H9 (cell line): ENCODE measurements at regions not wholly inside any gene's neighbourhood (a gene's known extent, or its start where the extent isn't known, plus 50 kb on each side); places are given as distances from the start of the nearest gene placed in this dataset.

ENCODE experiments used
- DNase-seq: peaks from one replicate; pipeline ENCODE4 v3.0.0-alpha.2; 2017
- H2AFZ ChIP-seq: one replicate; pipeline ENCODE4 v1.6.1; 2013; ENCODE audit warnings: mild to moderate bottlenecking, low read length, control low read depth, moderate library complexity
- H2AK5ac ChIP-seq: 2 replicates; pipeline ENCODE4 v1.6.1; 2013; ENCODE audit warnings: low read length, control low read depth, mixed read lengths; ENCODE audit not compliant: insufficient read length
- H2BK120ac ChIP-seq: one replicate; pipeline ENCODE4 v1.6.1; 2013; ENCODE audit warnings: low read depth, mild to moderate bottlenecking, low read length, control low read depth, inconsistent platforms; ENCODE audit not compliant: poor library complexity, severe bottlenecking
- H2BK12ac ChIP-seq: 2 replicates; pipeline ENCODE4 v1.6.1; 2013; ENCODE audit warnings: low read length, control low read depth, mixed read lengths, low read depth; ENCODE audit not compliant: insufficient read length
- H2BK15ac ChIP-seq: 2 replicates; pipeline ENCODE4 v1.6.1; 2013; ENCODE audit warnings: low read depth, low read length, control low read depth
- H2BK20ac ChIP-seq: one replicate; pipeline ENCODE4 v1.6.1; 2013; ENCODE audit warnings: low read depth, mild to moderate bottlenecking, low read length, control low read depth, inconsistent platforms; ENCODE audit not compliant: poor library complexity, severe bottlenecking
- H2BK5ac ChIP-seq: 2 replicates; pipeline ENCODE4 v1.6.1; 2013; ENCODE audit warnings: low read length, control low read depth, mixed read lengths; ENCODE audit not compliant: insufficient read length
- H3K14ac ChIP-seq: 2 replicates; pipeline ENCODE4 v1.6.1; 2013; ENCODE audit warnings: low read length, control low read depth; ENCODE audit not compliant: insufficient read depth
- H3K18ac ChIP-seq: 2 replicates; pipeline ENCODE4 v1.6.1; 2013; ENCODE audit warnings: low read depth, mild to moderate bottlenecking, mixed read lengths, low read length, control low read depth; ENCODE audit not compliant: insufficient read length
- H3K23ac ChIP-seq: 2 replicates; pipeline ENCODE4 v1.6.1; 2013; ENCODE audit warnings: low read length, control low read depth, mixed read lengths, low read depth; ENCODE audit not compliant: insufficient read length
- H3K23me2 ChIP-seq: 2 replicates; pipeline ENCODE4 v1.6.1; 2013; ENCODE audit warnings: low read depth, mild to moderate bottlenecking, mixed read lengths, low read length, control low read depth; ENCODE audit not compliant: insufficient read length, poor library complexity, severe bottlenecking
- H3K27ac ChIP-seq: 2 replicates; pipeline ENCODE4 v1.5.1; 2013; ENCODE audit warnings: low read length, control low read depth, mixed read lengths, low read depth; ENCODE audit not compliant: insufficient read length
- H3K27me3 ChIP-seq: 2 replicates; pipeline ENCODE4 v1.6.1; 2013; ENCODE audit warnings: low read length, control low read depth, inconsistent platforms; ENCODE audit not compliant: insufficient read depth
- H3K4ac ChIP-seq: 2 replicates; pipeline ENCODE4 v1.6.1; 2013; ENCODE audit warnings: low read depth, mild to moderate bottlenecking, control low read depth, inconsistent platforms, low read length, moderate library complexity
- H3K4me1 ChIP-seq: 2 replicates; pipeline ENCODE4 v1.6.1; 2013; ENCODE audit warnings: low read length, control low read depth, inconsistent platforms; ENCODE audit not compliant: insufficient read depth
- H3K4me2 ChIP-seq: 2 replicates; pipeline ENCODE4 v1.6.1; 2013; ENCODE audit warnings: low read length, control low read depth, mixed read lengths; ENCODE audit not compliant: insufficient read length, insufficient read depth
- H3K56ac ChIP-seq: 2 replicates; pipeline ENCODE4 v1.6.1; 2013; ENCODE audit warnings: low read depth, mild to moderate bottlenecking, mixed read lengths, low read length, control low read depth; ENCODE audit not compliant: insufficient read length
- H3K79me1 ChIP-seq: 2 replicates; pipeline ENCODE4 v1.6.1; 2013; ENCODE audit warnings: low read depth, mild to moderate bottlenecking, moderate library complexity, low read length, control low read depth, inconsistent platforms; ENCODE audit not compliant: insufficient read depth, poor library complexity, severe bottlenecking
- H3K79me2 ChIP-seq: 2 replicates; pipeline ENCODE4 v1.6.1; 2013; ENCODE audit warnings: low read length, control low read depth, inconsistent platforms; ENCODE audit not compliant: insufficient read depth
- H3K9ac ChIP-seq: 2 replicates; pipeline ENCODE4 v1.6.1; 2013; ENCODE audit warnings: low read length, control low read depth, mixed read lengths; ENCODE audit not compliant: insufficient read length; ENCODE audit errors: extremely low read depth
- H3K9me3 ChIP-seq: one replicate; pipeline ENCODE4 v1.6.1; 2013; ENCODE audit warnings: low read depth, low read length, inconsistent platforms; ENCODE audit not compliant: control insufficient read depth
- H3T11ph ChIP-seq: one replicate; pipeline ENCODE4 v1.6.1; 2013; ENCODE audit warnings: mild to moderate bottlenecking, low read length, control low read depth, inconsistent platforms
- H4K20me1 ChIP-seq: one replicate; pipeline ENCODE4 v1.6.1; 2013; ENCODE audit not compliant: control insufficient read depth, insufficient read length, insufficient read depth
- H4K5ac ChIP-seq: 2 replicates; pipeline ENCODE4 v1.6.1; 2013; ENCODE audit warnings: low read depth, mild to moderate bottlenecking, mixed read lengths, low read length, control low read depth; ENCODE audit not compliant: insufficient read length
- H4K8ac ChIP-seq: replicated peaks from 2 replicates; pipeline ENCODE4 v1.6.1; 2013; ENCODE audit warnings: low read length, control low read depth, mixed read lengths, low read depth; ENCODE audit not compliant: insufficient read length
- H4K91ac ChIP-seq: 2 replicates; pipeline ENCODE4 v1.6.1; 2013; ENCODE audit warnings: low read depth, mild to moderate bottlenecking, moderate library complexity, mixed read lengths, low read length, control low read depth; ENCODE audit not compliant: insufficient read length
- H3K27ac Mint-ChIP-seq, 3 experiments: 2 replicates in 2 of 3; 3 replicates in 1 of 3; pipeline ENCODE4 v1.8.0; 2020 to 2021; ENCODE audit warnings: mixed read lengths in 3 of 3, mild to moderate bottlenecking in 1 of 3, moderate library complexity in 1 of 3
- H3K27me3 Mint-ChIP-seq: 2 replicates; pipeline ENCODE4 v1.8.0; 2021; ENCODE audit warnings: low read depth, mild to moderate bottlenecking, moderate library complexity, mixed read lengths
- H3K36me3 Mint-ChIP-seq, 3 experiments: 2 replicates in 2 of 3; 3 replicates in 1 of 3; pipeline ENCODE4 v1.8.0; 2020 to 2021; ENCODE audit warnings: low read depth in 3 of 3, mixed read lengths in 3 of 3; ENCODE audit not compliant: insufficient read depth in 1 of 3
- H3K4me1 Mint-ChIP-seq, 2 experiments: 2 replicates each; pipeline ENCODE4 v1.8.0; 2020; ENCODE audit warnings: mixed read lengths in 2 of 2
- H3K4me3 Mint-ChIP-seq, 2 experiments: 2 replicates in 1 of 2; 3 replicates in 1 of 2; pipeline ENCODE4 v1.8.0; 2020 to 2021; ENCODE audit warnings: mild to moderate bottlenecking in 2 of 2, mixed read lengths in 2 of 2, moderate library complexity in 1 of 2
- H3K9me3 Mint-ChIP-seq, 2 experiments: 2 replicates in 1 of 2; 3 replicates in 1 of 2; pipeline ENCODE4 v1.8.0; 2020; ENCODE audit warnings: mild to moderate bottlenecking in 2 of 2, mixed read lengths in 2 of 2, moderate library complexity in 1 of 2
- WGBS: extraction: QIAGEN DNeasy Blood & Tissue Kit; methylation state at CpG from one replicate; pipeline ENCODE4 v1.1.7; 2013; ENCODE audit warnings: missing lambda C conversion rate, low lambda C conversion rate, mixed read lengths; ENCODE audit not compliant: insufficient read length; ENCODE audit errors: extremely low coverage; 5-methylcytosine and 5-hydroxymethylcytosine counted together
- TF ChIP-seq, protein P1 (sequence below): fragments of 200-600 bp; sonication (generic); conservative IDR thresholded peaks from 3 replicates; pipeline ENCODE4 v1.8.0; 2021; ENCODE audit warnings: antibody characterized with exemption, mild to moderate bottlenecking

DNA sequence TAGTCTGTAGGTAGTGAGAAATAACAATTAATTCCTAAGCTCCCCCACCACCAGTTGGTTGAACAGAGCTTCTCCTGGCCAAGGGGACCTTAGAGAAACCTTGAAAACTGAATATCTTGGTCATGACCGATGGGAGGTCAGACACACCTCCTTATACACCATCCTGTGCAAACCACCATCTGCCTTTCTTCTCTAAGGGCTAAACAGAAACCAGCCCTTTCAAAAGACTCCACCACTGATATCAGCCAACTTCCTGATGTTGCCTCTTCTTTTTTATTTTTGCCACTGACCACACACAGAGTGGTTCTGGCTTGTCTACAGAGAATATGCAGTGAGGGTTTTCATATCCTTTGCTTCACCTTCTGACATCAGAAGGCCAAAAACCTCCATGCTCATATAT, 977.7 kb upstream of the SEL1L start:
- no peak overlapping the region for H3T11ph ChIP-seq
- H3K9me3 ChIP-seq = no peaks in the 10 kb centered on the region
- DNase-seq = no peak
- H3K4ac ChIP-seq = no peak overlapping the region
- peaks cover 6 to 16% of the 10 kb centered on the region in 2 experiments; a peak in 4 of 5 replicates for H3K9me3 Mint-ChIP-seq
- H2AK5ac ChIP-seq = no peak overlapping the region
- H2BK12ac ChIP-seq = no peak overlapping the region
- H3K9ac ChIP-seq = no peak overlapping the region
- no peak overlapping the region for H2BK120ac ChIP-seq
- H2BK15ac ChIP-seq = no peak overlapping the region
- TF ChIP-seq, protein P1, sequence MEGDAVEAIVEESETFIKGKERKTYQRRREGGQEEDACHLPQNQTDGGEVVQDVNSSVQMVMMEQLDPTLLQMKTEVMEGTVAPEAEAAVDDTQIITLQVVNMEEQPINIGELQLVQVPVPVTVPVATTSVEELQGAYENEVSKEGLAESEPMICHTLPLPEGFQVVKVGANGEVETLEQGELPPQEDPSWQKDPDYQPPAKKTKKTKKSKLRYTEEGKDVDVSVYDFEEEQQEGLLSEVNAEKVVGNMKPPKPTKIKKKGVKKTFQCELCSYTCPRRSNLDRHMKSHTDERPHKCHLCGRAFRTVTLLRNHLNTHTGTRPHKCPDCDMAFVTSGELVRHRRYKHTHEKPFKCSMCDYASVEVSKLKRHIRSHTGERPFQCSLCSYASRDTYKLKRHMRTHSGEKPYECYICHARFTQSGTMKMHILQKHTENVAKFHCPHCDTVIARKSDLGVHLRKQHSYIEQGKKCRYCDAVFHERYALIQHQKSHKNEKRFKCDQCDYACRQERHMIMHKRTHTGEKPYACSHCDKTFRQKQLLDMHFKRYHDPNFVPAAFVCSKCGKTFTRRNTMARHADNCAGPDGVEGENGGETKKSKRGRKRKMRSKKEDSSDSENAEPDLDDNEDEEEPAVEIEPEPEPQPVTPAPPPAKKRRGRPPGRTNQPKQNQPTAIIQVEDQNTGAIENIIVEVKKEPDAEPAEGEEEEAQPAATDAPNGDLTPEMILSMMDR = no peak
- no peak overlapping the region for H4K5ac ChIP-seq
- H3K27ac ChIP-seq = no peak overlapping the region
- H2BK5ac ChIP-seq = no peak overlapping the region
- H3K23ac ChIP-seq = no peak overlapping the region
- H3K79me1 ChIP-seq = no peaks in the 10 kb centered on the region
- no peak overlapping the region for H3K4me2 ChIP-seq
- H3K14ac ChIP-seq = no peak overlapping the region
- H3K4me1 ChIP-seq = peaks cover 2% of the 10 kb centered on the region; the same call in 1 of the 2 replicates
- H3K23me2 ChIP-seq = no peaks in the 10 kb centered on the region
- no peak overlapping the region for H2BK20ac ChIP-seq
- H3K4me3 Mint-ChIP-seq = no peak overlapping the region
- H4K91ac ChIP-seq = no peak overlapping the region
- H3K79me2 ChIP-seq = no peaks in the 10 kb centered on the region
- peaks cover 4 to 15% of the 10 kb centered on the region in 2 experiments for H3K4me1 Mint-ChIP-seq
- H3K18ac ChIP-seq = no peak overlapping the region
- H3K27me3 Mint-ChIP-seq = no peaks in the 10 kb centered on the region
- H4K20me1 ChIP-seq = no peaks in the 10 kb centered on the region
- no peak overlapping the region for H4K8ac ChIP-seq
- peak overlapping the region in 1 of 3 experiments; percentile 37; a peak in 1 of 7 replicates for H3K27ac Mint-ChIP-seq
- H3K27me3 ChIP-seq = no peaks in the 10 kb centered on the region
- no peak overlapping the region for H3K56ac ChIP-seq
- peaks cover 5 to 15% (median 9%) of the 10 kb centered on the region in 3 experiments; a peak in 6 of 7 replicates for H3K36me3 Mint-ChIP-seq
- WGBS = no CpG with 5 or more reads among the region's 1 CpG
- no peak overlapping the region for H2AFZ ChIP-seq
